GM21723 (cell line): ENCODE measurements at regions not wholly inside any gene's neighbourhood (a gene's known extent, or its start where the extent isn't known, plus 50 kb on each side); places are given as distances from the start of the nearest gene placed in this dataset.
"Not testable (repeated sequence)": the region's sequence is repeated elsewhere in the genome, so short reads cannot be mapped to it uniquely, and the experiment has no call there.

Experiments
- ATAC-seq: cut with Tn5 transposase; IDR thresholded peaks from one replicate; pipeline ENCODE4 v1.9.1; 2021; ENCODE audit warnings: mild to moderate bottlenecking, moderate library complexity; ENCODE audit not compliant: unreplicated experiment

- ATAC-seq, result not testable (repeated sequence)
Measured at GRCh38 chr15:20292422-20293005, 249.1 kb downstream of the GOLGA6L6 start.

DNA sequence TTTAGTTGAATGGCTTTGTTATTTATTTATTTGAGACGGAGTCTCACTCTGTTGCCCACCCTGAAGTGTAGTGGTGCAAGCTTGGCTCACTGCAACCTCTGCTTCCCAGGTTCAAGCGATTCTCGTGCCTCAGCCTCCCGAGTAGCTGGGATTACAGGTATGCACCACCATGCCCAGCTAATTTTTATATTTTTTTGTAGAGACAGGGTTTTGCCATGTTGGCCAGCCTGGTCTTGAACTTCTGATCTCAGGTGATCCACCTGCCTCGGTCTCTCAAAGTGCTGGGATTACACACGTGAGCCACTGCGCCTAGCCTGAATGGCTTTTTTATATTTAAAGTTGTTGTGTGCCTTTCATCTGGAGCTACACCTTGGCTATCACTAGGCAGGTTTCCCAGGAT is 250.0 kb downstream of the GOLGA6L6 start:
- ATAC-seq, result not testable (repeated sequence)

DNA sequence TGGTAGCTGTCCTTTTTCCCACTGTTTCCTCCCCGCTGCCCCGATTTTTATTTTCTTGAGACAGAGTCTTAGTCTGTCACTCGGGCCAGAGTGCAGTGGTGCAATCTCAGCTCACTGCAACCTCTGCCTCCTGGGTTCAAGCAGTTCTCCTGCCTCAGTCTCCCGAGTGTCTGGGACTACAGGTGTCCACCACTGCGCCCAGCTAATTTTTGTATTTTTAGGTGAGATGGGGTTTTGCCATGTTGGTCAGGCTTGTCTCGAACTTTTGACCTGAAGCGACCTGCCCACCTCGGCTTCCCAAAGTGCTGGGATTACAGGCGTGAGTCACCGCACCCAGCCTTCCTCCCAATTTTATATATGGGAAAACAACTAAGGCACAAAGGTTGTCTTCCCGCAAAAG is 251.0 kb downstream of the GOLGA6L6 start:
- ATAC-seq, result not testable (repeated sequence)

GRCh38 chr15:20289538-20290103 is 252.0 kb downstream of the GOLGA6L6 start:
- ATAC-seq, result not testable (repeated sequence)

GRCh38 chr15:20288800-20289537 is 252.6 kb downstream of the GOLGA6L6 start:
- not testable (repeated sequence) for ATAC-seq

DNA sequence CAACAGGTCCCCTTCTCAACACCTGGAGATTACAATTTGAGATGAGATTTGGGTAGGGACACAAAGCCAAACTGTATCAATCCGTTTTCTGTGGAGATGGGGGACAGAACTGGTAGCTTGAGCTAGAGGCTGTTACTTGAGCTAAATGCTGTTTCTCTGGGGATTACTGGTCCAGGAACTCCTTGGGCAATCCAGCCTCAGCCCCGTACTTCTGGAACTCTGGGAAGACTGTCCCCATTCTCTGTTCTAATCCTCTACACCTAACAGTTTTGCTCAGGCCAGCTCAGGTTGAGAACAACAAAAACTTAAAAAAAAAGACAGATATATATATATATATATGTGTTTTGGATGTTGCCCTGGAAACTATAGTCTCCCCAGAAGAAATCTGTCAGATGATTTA is 255.0 kb downstream of the GOLGA6L6 start:
- ATAC-seq, result not testable (repeated sequence)

DNA sequence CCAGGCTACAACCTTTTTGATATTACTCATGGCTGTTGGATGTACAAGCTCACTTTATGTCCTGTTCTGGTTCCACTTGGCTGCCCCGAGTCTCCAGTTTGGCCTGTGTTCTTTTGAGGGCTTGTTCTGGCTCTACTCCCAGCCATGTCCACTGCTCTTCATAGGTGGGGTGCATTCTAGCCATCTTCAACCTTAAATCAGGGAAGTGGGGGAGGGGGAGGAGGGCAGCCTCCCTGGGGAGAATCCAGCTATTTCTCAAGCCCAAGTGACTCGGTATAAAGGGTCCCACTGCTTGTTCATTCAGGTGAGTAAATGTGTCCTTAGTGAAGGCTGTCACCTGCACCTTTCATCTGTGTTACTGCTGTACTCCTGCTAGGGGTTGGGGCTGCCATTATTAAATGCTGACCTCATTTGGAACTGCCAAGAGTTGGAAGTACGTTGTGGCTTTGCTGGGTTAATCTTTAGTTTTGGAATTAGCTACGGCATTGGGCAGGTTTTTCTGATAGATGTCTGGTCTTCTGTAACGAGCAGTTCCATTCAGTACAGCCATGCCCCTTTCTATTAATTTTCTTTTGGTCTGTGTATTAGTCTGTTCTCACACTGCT is 255.8 kb downstream of the GOLGA6L6 start:
- ATAC-seq, result not testable (repeated sequence)

- not testable (repeated sequence) for ATAC-seq
Measured at GRCh38 chr15:20284891-20285535, 256.6 kb downstream of the GOLGA6L6 start.

- not testable (repeated sequence) for ATAC-seq
Measured at GRCh38 chr15:20283651-20284050, 257.9 kb downstream of the GOLGA6L6 start.

- not testable (repeated sequence) for ATAC-seq
Measured at GRCh38 chr15:20282491-20282943, 259.1 kb downstream of the GOLGA6L6 start.

- ATAC-seq, result not testable (repeated sequence)
Measured at GRCh38 chr15:20281567-20282275, 259.9 kb downstream of the GOLGA6L6 start.

GRCh38 chr15:20280933-20281463 is 260.6 kb downstream of the GOLGA6L6 start:
- ATAC-seq, result no peak

DNA sequence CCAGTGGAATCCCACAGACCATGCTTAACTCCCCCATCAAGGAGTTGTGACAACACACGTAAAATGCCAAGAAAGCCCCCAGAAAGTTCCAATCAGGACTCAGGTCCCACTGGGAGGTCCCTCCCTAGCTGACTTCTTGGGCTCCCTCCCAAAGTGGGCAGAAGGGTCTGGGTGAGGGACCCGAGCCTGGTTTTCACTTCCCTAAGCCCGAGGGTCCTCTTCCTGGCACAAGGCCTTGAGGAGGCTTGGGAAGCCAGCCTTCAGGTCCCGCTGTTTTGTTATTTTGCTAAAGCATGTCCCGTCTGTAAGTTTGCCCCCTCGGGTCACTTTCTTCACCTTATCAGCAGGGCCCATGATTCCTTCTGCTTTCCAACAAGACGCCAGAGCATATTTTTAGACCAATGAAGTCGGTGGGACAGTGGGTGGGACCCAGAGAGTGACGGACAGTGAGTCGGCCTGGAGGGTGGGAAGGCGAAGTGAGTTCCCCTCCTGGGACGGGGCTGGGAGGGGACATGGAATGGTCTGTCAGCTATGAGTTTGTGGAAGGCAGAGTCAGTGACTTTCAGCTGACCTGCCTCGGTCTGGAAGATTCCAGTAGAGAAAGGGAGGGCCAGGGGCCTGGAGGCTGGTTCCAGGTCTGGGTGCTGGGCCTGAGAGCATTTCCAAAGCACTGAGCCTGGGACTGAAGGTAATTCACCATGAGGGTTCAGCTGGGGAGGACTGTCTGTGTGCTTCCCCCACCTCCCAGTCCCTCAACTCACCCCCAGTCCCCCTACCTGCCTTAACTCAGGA is 261.3 kb downstream of the GOLGA6L6 start:
- ATAC-seq, result not testable (repeated sequence)

- ATAC-seq, result not testable (repeated sequence)
Measured at GRCh38 chr15:20279056-20279455, 262.5 kb downstream of the GOLGA6L6 start.

DNA sequence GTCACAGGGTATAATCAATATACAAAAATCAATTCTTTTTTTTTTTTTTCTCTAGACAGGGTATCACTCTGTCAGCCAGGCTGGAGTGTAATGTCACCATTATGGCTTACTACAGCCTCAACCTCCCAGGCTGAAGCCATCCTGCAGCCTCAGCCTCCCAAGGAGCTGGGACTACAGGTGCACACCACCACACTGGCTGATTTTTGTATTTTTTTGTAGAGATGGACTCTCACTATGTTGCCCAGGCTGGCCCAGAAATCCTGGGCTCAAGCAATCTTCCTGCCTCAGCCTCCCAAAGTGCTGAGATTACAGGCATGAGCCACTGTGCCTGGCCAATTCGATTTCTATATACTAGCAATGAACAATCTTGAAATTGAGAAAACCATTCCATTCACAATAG is 263.2 kb downstream of the GOLGA6L6 start:
- ATAC-seq, result not testable (repeated sequence)

DNA sequence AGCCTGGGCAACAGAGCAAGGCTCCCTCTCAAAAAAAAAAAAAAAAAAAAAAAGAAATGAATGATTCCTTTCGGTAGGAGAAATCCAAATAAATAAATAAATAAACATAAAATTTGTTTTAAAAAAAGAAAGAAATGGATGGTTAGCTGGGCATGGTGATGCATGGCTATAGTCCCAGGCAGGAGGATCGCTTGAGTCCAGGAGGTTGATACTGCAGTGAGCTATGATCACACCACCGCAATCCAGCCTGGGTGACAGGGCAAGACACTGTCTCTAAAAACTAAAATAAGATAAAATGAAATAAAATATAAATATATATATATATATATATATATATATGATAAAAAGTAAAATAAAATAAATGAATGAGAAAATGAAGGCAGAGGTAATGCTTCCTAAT is 264.1 kb downstream of the GOLGA6L6 start:
- not testable (repeated sequence) for ATAC-seq

- ATAC-seq, result not testable (repeated sequence)
Measured at GRCh38 chr15:20276312-20277114, 265.1 kb downstream of the GOLGA6L6 start.

GRCh38 chr15:20275373-20275967 is 266.1 kb downstream of the GOLGA6L6 start:
- ATAC-seq, result not testable (repeated sequence)
